ENCODE measurements at regions not wholly inside any gene's neighbourhood (a gene's known extent, or its start where the extent isn't known, plus 50 kb on each side); places are given as distances from the start of the nearest gene placed in this dataset.

- no peak for DNase-seq (ENCODE audit: low read depth)
- no peak overlapping the region for H3K4me3 ChIP-seq (ENCODE audit: low read depth, low read length)
- TF ChIP-seq CTCF (IDR thresholded peaks at IDR 0.05; ENCODE audit: low read depth, low read length, missing control alignments): no peak
Measured at GRCh38 chrX:3780564-3780963, 67.1 kb upstream of the PRKX start.

GRCh38 chrX:3779546-3779945, 66.1 kb upstream of the PRKX start:
- DNase-seq (ENCODE audit: low read depth): no peak
- no peak for TF ChIP-seq CTCF (IDR thresholded peaks at IDR 0.05; ENCODE audit: low read depth, low read length, missing control alignments)
- H3K4me3 ChIP-seq (ENCODE audit: low read depth, low read length): no peak overlapping the region

- DNase-seq (ENCODE audit: low read depth): no peak
- H3K4me3 ChIP-seq (ENCODE audit: low read depth, low read length): no peak overlapping the region
- TF ChIP-seq CTCF (IDR thresholded peaks at IDR 0.05; ENCODE audit: low read depth, low read length, missing control alignments): no peak
Measured at GRCh38 chrX:3777416-3777815, 64.0 kb upstream of the PRKX start.

GRCh38 chrX:3771766-3772165, 58.3 kb upstream of the PRKX start:
- no peak for TF ChIP-seq CTCF (IDR thresholded peaks at IDR 0.05; ENCODE audit: low read depth, low read length, missing control alignments)
- no peak overlapping the region for H3K4me3 ChIP-seq (ENCODE audit: low read depth, low read length)
- DNase-seq (ENCODE audit: low read depth): no peak

- TF ChIP-seq CTCF (IDR thresholded peaks at IDR 0.05; ENCODE audit: low read depth, low read length, missing control alignments): no peak
- no peak for DNase-seq (ENCODE audit: low read depth)
- H3K4me3 ChIP-seq (ENCODE audit: low read depth, low read length): no peak overlapping the region
Measured at GRCh38 chrX:3768881-3769280, 55.4 kb upstream of the PRKX start.

Measured in GM12864 (cell line).